Testis (tissue), 2 donors: ENCODE measurements at regions not wholly inside any gene's neighbourhood (a gene's known extent, or its start where the extent isn't known, plus 50 kb on each side); places are given as distances from the start of the nearest gene placed in this dataset.

Source experiments
- DNase-seq: peaks from one replicate; pipeline ENCODE4 v3.0.0-alpha.2; 2019
- H3K27ac ChIP-seq, 2 donors: fragments of 200-600 bp; sonication (generic); one replicate each; pipeline ENCODE4 v1.5.1; 2019
- H3K27me3 ChIP-seq: fragments of 200-600 bp; sonication (generic); one replicate; pipeline ENCODE4 v1.5.1; 2019
- H3K36me3 ChIP-seq: fragments of 200-600 bp; sonication (generic); one replicate; pipeline ENCODE4 v1.5.1; 2017; ENCODE audit warnings: low read depth; ENCODE audit errors: missing control alignments
- H3K4me1 ChIP-seq: fragments of 200-600 bp; sonication (generic); one replicate; pipeline ENCODE4 v1.5.1; 2019
- H3K4me3 ChIP-seq, 2 donors: fragments of 200-600 bp; sonication (generic); one replicate each; pipeline ENCODE4 v1.5.1; 2017 to 2019
- H3K9me3 ChIP-seq: fragments of 200-600 bp; sonication (generic); one replicate; pipeline ENCODE4 v1.5.1; 2017
- CTCF ChIP-seq, 3 experiments: fragments of 450-650 bp in 2 of 3; fragments of 200-600 bp in 1 of 3; sonication (generic) in 1 of 3; IDR thresholded peaks; one replicate each; pipeline ENCODE4 v1.5.1; 2016 to 2019; ENCODE audit warnings: antibody characterized with exemption in 3 of 3, mild to moderate bottlenecking in 2 of 3, moderate library complexity in 1 of 3
- POLR2A ChIP-seq: fragments of 450-650 bp; IDR thresholded peaks from one replicate; pipeline ENCODE4 v1.6.1; 2017; ENCODE audit warnings: antibody characterized with exemption, mild to moderate bottlenecking, moderate library complexity
- WGBS, 2 donors: methylation state at CpG; one replicate each; pipeline ENCODE4 v1.1.5; 2018; 5-methylcytosine and 5-hydroxymethylcytosine counted together
- intact Hi-C: fragments of 100-400 bp; cut with DNase I; formaldehyde crosslinking; loops from one replicate; pipeline ENCODE4 v1.15.1; 2023; ENCODE audit warnings: low total_unique reads

DNA sequence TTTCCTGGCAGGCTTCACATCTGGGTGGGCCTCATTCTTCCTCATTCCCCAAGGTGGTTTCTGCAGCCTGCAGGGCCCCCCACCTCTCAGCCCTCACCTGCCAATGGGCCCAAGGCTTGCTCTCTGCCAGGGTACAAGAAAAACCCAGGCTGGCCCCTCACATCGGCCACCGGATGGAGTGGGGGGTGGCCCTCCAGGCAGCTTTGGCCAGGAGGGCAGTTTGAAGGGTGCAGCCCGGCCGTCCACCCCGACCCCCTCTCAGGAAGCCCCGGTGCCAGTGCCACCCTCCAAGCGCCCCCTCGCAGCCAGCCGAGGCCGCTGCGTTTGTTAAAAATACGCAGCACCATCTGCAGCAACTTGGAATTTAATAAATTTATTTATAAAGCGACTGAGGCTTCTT lies 196.7 kb downstream of the CTTN start:
- no peak overlapping the region for H3K27ac ChIP-seq
- peaks cover 11% of the 10 kb centered on the region for H3K4me1 ChIP-seq
- H3K36me3 ChIP-seq: no peaks in the 10 kb centered on the region
- H3K4me3 ChIP-seq: no peak overlapping the region
- intact Hi-C loops: no loop called here
- TF ChIP-seq POLR2A (no peak), CTCF (IDR thresholded peaks at IDR 0.05) (no peak)
- DNase-seq: no peak
- H3K9me3 ChIP-seq: no peaks in the 10 kb centered on the region
- 92 to 94% methylated on average over 12 to 13 of the region's 13 CpGs for WGBS, 2 donors
- no peaks in the 10 kb centered on the region for H3K27me3 ChIP-seq

DNA sequence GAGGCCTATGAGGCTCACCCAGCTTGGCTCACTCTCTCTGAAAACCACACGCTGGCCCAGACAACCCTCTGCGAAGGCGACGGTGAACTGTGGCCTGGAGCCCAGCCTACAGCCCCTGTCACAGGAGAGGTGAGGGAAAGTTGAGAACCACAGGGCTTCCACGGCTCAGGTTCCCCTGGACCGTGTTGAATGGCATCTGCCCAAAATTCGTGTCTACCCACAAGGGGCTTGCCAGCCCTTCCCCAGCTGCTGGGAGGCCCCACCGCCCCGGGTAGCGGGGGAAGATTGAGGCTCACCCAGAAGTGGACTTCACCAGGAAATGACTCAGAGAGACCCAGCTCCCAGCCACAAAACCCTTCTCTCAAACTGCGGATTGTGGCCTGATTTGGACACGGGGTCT lies 197.1 kb downstream of the CTTN start:
- no peak for TF ChIP-seq CTCF (IDR thresholded peaks at IDR 0.05)
- no peak for TF ChIP-seq POLR2A
- DNase-seq: no peak
- H3K36me3 ChIP-seq: no peaks in the 10 kb centered on the region
- no peak overlapping the region for H3K4me3 ChIP-seq
- intact Hi-C loops: no loop called here
- WGBS, 2 donors: 71 to 83% methylated on average over 8 to 12 of the region's 12 CpGs
- no peak overlapping the region for H3K27ac ChIP-seq
- H3K4me1 ChIP-seq: peaks cover 11% of the 10 kb centered on the region
- no peaks in the 10 kb centered on the region for H3K9me3 ChIP-seq
- no peaks in the 10 kb centered on the region for H3K27me3 ChIP-seq

DNA sequence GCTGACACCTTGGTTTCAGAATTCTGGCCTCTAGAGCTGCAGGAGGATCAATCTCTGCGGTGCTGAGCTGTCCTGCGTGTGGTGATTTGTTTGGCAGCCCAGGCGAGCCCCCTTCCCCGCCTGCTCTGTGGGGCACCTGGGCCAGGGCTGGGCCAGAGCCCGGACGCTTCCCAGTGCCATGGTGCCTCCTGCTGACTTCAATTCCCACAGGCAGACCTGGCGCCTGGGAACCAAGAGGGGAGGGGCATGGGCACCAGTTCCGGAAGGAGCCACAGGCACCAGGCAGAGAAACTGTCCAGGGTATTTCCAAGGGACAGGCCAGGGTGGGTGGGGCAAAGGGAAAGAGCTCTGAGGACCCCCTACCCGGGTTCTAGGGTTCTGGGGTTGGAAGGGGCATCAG lies 197.8 kb downstream of the CTTN start:
- TF ChIP-seq POLR2A (no peak), CTCF (IDR thresholded peaks at IDR 0.05) (no peak)
- Histone ChIP-seq H3K4me3 (no peak overlapping the region), H3K4me1 (peaks cover 11% of the 10 kb centered on the region), H3K9me3 (no peaks in the 10 kb centered on the region), H3K36me3 (no peaks in the 10 kb centered on the region), H3K27ac (no peak overlapping the region), H3K27me3 (no peaks in the 10 kb centered on the region)
- WGBS, 2 donors: 91 to 100% methylated on average over 3 to 9 of the region's 9 CpGs
- intact Hi-C loops: no loop called here
- no peak for DNase-seq

DNA sequence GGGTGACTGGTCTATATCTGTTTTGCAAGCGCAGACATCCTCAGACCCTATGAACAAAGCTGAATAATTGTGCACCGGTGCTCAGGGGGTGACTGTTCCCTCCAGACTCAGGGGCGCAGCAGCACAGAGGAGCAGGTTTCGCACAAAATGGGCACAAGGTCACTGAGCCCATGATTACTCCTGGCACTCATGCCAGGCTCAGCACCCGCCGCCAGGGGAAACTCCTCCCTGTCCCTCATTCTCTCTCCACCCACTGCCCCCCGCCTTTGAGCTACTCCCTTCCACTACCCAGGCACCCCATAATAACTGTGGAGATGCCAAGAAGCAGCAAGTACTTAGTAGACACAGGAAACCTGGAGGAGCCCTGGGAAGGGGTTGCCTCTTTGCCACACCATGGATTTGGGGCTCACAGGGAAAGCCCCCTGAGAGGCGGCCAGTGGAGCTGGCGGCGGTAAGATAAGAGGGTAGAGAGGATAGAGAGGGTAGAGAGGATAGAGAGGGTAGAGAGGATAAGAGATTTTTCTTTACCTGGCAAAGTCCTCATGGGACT lies 198.8 kb downstream of the CTTN start:
- 89 to 90% methylated on average over 10 of the region's 10 CpGs for WGBS, 2 donors
- Histone ChIP-seq H3K9me3 (no peaks in the 10 kb centered on the region), H3K4me3 (no peak overlapping the region), H3K27me3 (no peaks in the 10 kb centered on the region), H3K36me3 (no peaks in the 10 kb centered on the region), H3K4me1 (peaks cover 11% of the 10 kb centered on the region), H3K27ac (no peak overlapping the region)
- DNase-seq: no peak
- TF ChIP-seq POLR2A (no peak), CTCF (IDR thresholded peaks at IDR 0.05) (no peak)
- intact Hi-C loops: no loop called here
